Fibroblast of lung (primary cell): ENCODE measurements at regions not wholly inside any gene's neighbourhood (a gene's known extent, or its start where the extent isn't known, plus 50 kb on each side); places are given as distances from the start of the nearest gene placed in this dataset.

Source experiments
- CTCF ChIP-seq, 2 donors: IDR thresholded peaks in 1 of 2; conservative IDR thresholded peaks in 1 of 2; 1 replicate in 1 of 2; 2 replicates in 1 of 2; pipeline ENCODE4 v1.5.1; 2011 to 2012; ENCODE audit warnings: low read length in 2 of 2, control low read depth in 1 of 2, inconsistent platforms in 1 of 2, low read depth in 1 of 2, mild to moderate bottlenecking in 1 of 2
- EZH2 ChIP-seq: IDR thresholded peaks from 2 replicates; pipeline ENCODE4 v1.5.1; 2012; ENCODE audit warnings: low read length, control low read depth, mild to moderate bottlenecking; ENCODE audit errors: missing control alignments

GRCh38 chr18:10244341-10244740, 210.1 kb upstream of the APCDD1 start:
- no peak for TF ChIP-seq CTCF (conservative IDR thresholded peaks at IDR 0.05 in 1 of 2, IDR thresholded peaks at IDR 0.05 in 1 of 2; ENCODE audit: low read depth in 1 of 2, low read length in 2 of 2)
- no peak for TF ChIP-seq EZH2
